ENCODE measurements at regions not wholly inside any gene's neighbourhood (a gene's known extent, or its start where the extent isn't known, plus 50 kb on each side); places are given as distances from the start of the nearest gene placed in this dataset.

DNA sequence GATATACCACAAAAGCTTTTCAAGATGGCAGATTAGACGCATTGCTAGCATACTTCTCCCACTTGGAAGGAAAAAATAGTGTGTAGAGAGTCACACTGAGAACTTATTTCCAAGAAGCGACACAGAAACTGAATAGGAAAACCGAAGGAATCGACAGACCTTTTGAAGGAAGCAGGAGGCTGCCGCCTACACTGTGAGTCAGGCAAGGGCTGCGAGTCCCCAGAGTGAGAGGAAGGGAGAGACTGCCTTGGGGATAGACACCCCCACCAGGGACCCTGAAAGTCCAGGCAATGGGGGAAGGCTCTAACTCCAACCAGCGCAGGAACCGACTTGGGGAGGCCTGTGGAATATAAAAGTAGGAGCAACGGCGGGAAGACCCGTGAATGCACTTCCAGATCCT is 53.7 kb upstream of the SIRPG start:
- H3K36me3 ChIP-seq, result no peaks in the 10 kb centered on the region

DNA sequence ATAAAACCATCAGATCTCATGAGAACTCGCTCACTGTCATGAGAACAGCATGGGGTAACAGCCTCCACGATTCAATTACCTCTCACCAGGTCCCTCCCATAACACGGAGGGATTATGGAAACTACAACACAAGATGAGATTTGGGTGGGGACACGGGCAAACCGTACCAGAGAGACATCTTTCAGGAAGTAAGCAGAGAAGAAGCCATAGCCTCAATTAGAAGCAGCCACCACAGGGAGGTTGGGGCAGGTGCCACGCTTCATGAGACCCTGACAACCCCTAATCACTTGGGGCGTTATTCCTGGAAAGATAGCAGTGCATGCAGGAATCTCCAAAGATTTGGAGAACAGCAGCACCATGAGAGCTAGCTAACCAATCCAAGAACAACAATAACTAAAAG is 52.9 kb upstream of the SIRPG start:
- TF ChIP-seq POLR2A (IDR thresholded peaks at IDR 0.05) (no peak), POLR2AphosphoS5 (IDR thresholded peaks at IDR 0.05) (no peak)
- TF ChIP-seq, protein P1, sequence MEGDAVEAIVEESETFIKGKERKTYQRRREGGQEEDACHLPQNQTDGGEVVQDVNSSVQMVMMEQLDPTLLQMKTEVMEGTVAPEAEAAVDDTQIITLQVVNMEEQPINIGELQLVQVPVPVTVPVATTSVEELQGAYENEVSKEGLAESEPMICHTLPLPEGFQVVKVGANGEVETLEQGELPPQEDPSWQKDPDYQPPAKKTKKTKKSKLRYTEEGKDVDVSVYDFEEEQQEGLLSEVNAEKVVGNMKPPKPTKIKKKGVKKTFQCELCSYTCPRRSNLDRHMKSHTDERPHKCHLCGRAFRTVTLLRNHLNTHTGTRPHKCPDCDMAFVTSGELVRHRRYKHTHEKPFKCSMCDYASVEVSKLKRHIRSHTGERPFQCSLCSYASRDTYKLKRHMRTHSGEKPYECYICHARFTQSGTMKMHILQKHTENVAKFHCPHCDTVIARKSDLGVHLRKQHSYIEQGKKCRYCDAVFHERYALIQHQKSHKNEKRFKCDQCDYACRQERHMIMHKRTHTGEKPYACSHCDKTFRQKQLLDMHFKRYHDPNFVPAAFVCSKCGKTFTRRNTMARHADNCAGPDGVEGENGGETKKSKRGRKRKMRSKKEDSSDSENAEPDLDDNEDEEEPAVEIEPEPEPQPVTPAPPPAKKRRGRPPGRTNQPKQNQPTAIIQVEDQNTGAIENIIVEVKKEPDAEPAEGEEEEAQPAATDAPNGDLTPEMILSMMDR (IDR thresholded peaks at IDR 0.05 in 8 of 11, conservative IDR thresholded peaks at IDR 0.05 in 3 of 11), result no peak
- WGBS, 5 donors, result 52 to 78% (median 68%) methylated on average over 7 of the region's 7 CpGs
- Histone ChIP-seq H3K4me3 (no peak overlapping the region), H3K9me3 (peaks cover 0 to 29% (median 3%) of the 10 kb centered on the region in 8 donors), H3K4me1 (peaks cover 0 to 14% (median 6%) of the 10 kb centered on the region in 6 donors), H3K36me3 (no peaks in the 10 kb centered on the region), H3K27me3 (replicated peaks in 1 of 7) (peaks cover 0 to 19% (median 0%) of the 10 kb centered on the region in 7 donors), H3K27ac (no peak overlapping the region)
- intact Hi-C loops (cut with DNase I; ENCODE audit: low total_unique reads), result no loop called here
- no peak for DNase-seq

More for the DNA sequence above, 53.7 kb upstream of the SIRPG start:
- no peak overlapping the region for H3K27ac ChIP-seq
- H3K4me1 ChIP-seq, result peaks cover 0 to 14% (median 6%) of the 10 kb centered on the region in 6 donors
- no peak overlapping the region for H3K4me3 ChIP-seq
- DNase-seq, result no peak
- WGBS, 5 donors, result 89 to 94% (median 92%) methylated on average over 11 of the region's 11 CpGs
- TF ChIP-seq POLR2AphosphoS5 (IDR thresholded peaks at IDR 0.05), result no peak
- TF ChIP-seq, protein P1 (IDR thresholded peaks at IDR 0.05 in 8 of 11, conservative IDR thresholded peaks at IDR 0.05 in 3 of 11), result no peak
- TF ChIP-seq POLR2A (IDR thresholded peaks at IDR 0.05), result no peak
- intact Hi-C loops (cut with DNase I; ENCODE audit: low total_unique reads), result no loop called here
- peaks cover 0 to 19% (median 0%) of the 10 kb centered on the region in 7 donors for H3K27me3 ChIP-seq (replicated peaks in 1 of 7)
- H3K9me3 ChIP-seq, result peaks cover 0 to 29% (median 3%) of the 10 kb centered on the region in 8 donors

DNA sequence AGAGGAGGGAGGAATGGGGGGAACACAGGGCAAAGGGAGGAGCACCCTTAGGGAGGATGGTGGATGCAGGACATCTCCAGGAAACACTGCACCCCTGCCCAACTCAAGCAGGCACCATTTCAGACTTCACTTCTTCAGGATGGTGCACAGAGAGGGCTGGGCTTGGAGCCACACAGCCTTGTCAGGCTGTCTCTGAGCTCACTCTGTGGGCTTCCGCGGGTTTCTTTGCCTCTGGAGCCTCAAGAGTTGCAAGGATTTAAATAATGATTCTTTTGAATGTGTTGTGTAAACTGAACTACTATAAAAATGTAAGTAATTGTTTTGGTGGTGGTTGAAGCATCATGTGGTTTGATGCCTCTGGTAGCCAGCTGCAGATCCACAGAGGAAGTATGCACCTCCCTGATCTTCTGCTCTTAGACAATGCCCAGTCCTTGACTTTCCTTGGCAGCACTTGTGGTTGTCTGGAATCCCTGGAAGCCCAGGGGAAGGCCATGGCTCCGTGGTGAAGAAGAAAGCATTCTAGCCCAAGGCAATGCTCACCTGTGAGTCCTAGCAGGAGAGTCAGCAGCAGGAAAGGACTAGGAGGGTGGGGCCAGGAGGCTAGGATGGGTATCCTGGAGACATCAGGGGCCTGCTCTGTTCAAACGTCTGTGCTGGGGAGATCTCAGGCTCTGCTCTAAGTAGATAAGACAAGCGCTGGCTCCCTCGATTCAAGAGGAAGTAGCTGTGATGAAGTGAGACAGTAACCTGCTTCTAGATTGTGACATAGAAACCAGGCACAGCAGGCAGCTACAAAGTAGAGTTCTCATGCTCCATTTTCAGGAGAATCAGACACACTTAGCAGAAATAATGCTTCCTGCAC is 50.2 kb upstream of the SIRPG start:
- Histone ChIP-seq H3K27ac (no peak overlapping the region), H3K9me3 (peaks cover 0 to 15% (median 0%) of the 10 kb centered on the region in 8 donors), H3K36me3 (no peaks in the 10 kb centered on the region), H3K27me3 (replicated peaks in 1 of 7) (peaks cover 0 to 15% (median 0%) of the 10 kb centered on the region in 7 donors), H3K4me3 (no peak overlapping the region), H3K4me1 (peaks cover 0 to 14% (median 8%) of the 10 kb centered on the region in 6 donors)
- WGBS, 5 donors, result 42 to 49% (median 44%) methylated on average over 6 of the region's 6 CpGs
- DNase-seq, result no peak
- TF ChIP-seq, protein P1 (IDR thresholded peaks at IDR 0.05 in 8 of 11, conservative IDR thresholded peaks at IDR 0.05 in 3 of 11), result no peak
- TF ChIP-seq POLR2A (IDR thresholded peaks at IDR 0.05) (no peak), POLR2AphosphoS5 (IDR thresholded peaks at IDR 0.05) (no peak)
- intact Hi-C loops (cut with DNase I; ENCODE audit: low total_unique reads), result no loop called here
